Cardiac fibroblast (primary cell): ENCODE measurements at regions not wholly inside any gene's neighbourhood (a gene's known extent, or its start where the extent isn't known, plus 50 kb on each side); places are given as distances from the start of the nearest gene placed in this dataset.

Experiments used
- DNase-seq, 2 donors: peaks; one replicate each; pipeline versions ENCODE4 v3.0.0 to v3.0.0-alpha.2; 2010; ENCODE audit warnings: low read depth in 2 of 2
- H3K4me3 ChIP-seq, 2 donors: replicated peaks in 1 of 2; 1 replicate in 1 of 2; 2 replicates in 1 of 2; pipeline ENCODE4 v1.5.1; 2011; ENCODE audit warnings: low read depth in 2 of 2, low read length in 2 of 2, mild to moderate bottlenecking in 2 of 2, moderate library complexity in 1 of 2
- TF ChIP-seq, protein P1 (sequence below): IDR thresholded peaks from one replicate; pipeline ENCODE4 v1.5.1; 2011; ENCODE audit warnings: low read depth, mild to moderate bottlenecking, low read length, inconsistent platforms

DNA sequence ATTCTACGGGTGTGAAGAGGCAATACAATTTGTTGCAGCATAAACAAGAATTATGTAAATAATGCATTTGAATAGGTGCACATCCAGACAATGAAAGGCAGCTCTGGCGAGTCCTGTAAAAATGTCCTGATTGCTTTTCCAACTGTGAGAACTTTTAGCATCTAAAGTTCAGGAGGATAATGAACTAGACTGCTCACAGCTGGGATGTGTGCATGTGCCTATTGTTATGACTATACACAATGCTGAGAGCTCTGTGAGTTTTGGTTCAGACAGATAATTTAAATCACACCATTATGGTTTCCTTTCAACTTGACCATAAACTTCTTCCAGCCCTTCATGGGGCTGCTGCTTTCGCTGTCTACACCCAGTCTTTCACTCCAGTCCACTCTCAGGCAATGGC, 99.9 kb downstream of the PLK2 start:
- TF ChIP-seq, protein P1, sequence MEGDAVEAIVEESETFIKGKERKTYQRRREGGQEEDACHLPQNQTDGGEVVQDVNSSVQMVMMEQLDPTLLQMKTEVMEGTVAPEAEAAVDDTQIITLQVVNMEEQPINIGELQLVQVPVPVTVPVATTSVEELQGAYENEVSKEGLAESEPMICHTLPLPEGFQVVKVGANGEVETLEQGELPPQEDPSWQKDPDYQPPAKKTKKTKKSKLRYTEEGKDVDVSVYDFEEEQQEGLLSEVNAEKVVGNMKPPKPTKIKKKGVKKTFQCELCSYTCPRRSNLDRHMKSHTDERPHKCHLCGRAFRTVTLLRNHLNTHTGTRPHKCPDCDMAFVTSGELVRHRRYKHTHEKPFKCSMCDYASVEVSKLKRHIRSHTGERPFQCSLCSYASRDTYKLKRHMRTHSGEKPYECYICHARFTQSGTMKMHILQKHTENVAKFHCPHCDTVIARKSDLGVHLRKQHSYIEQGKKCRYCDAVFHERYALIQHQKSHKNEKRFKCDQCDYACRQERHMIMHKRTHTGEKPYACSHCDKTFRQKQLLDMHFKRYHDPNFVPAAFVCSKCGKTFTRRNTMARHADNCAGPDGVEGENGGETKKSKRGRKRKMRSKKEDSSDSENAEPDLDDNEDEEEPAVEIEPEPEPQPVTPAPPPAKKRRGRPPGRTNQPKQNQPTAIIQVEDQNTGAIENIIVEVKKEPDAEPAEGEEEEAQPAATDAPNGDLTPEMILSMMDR: no peak
- no peak for DNase-seq
- no peak overlapping the region for H3K4me3 ChIP-seq

DNA sequence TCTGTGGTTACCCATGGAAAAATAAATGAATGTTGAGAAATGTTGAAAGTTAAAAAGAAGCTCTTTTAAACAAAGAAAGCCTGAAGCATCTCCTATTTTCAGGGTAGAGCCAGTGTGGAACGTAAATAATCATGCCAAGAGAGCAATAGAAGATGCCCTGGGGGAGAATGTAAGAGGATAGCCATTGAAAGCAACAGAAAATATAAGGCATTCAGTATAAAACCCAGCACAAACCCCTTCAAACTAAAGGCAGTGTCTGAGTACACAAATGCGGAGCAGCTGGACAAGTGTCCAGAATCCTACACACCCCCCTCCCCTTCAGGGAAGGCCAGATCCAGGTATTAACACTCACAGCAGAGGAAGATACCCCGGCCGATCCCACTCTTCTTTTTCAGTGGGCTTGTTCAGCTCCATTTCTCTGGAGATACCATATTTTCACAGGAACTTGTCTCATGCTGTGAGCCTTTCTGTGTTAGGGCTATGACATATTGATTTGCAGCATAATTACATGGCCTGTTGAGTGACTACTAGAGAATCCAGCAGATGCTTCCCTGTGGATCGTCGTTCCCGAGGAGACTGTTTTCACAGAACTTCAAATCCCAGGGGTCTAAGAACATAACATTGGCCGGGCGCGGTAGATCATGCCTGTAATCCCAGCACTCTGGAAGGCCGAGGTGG, 101.2 kb downstream of the PLK2 start:
- no peak for DNase-seq
- TF ChIP-seq, protein P1: no peak
- H3K4me3 ChIP-seq: no peak overlapping the region

DNA sequence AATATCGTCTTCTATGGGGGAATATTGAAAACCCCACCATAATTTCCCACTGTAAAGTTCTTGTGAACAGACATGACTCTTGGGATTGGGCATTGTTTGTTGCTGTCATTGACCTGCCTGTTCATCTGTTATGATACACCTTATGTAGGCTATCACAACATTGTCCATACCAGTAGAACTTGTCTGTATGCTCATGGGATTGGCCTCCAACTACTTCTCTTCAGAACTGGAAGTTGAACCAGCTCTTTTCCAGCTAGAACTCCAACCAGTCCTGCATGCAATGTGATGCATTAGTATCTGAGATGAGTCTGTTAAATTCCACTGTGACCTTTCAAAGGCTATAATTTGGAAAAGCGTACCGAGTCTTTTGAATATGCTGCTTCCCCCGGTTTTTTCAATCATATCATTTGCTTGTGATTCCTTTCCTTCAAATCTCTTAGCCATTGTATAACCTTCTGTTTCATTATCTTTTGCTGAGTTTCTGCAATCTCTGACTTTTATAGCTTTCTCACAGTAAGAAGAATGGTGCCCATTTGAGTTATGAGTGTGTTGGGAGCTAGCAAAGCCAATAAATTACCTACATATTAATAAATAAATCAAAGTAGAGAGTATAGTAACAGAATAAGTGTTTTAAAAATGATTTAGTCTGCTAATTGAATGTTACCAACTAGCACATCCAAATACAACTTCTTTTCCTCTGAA, 101.9 kb downstream of the PLK2 start:
- DNase-seq: no peak
- TF ChIP-seq, protein P1: no peak
- no peak overlapping the region for H3K4me3 ChIP-seq

DNA sequence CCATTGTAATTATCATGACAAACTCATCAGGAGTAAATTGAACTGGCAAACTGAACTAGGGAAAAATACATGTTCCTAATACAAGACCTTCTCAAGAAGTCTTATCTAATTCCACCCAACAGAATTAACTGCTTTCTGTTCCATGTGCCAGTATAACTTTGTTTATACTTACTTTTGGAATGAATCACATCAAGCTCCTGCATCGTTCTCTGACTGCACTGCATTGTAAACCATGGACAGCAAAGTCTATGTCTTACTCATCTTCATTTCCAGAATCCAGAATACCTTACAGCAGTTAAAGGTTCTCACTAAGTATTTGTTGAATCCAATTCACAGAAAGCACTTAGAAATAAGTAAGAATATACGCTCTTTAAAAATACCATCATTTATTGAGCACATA, 102.8 kb downstream of the PLK2 start:
- TF ChIP-seq, protein P1: no peak
- H3K4me3 ChIP-seq: no peak overlapping the region
- DNase-seq: no peak

DNA sequence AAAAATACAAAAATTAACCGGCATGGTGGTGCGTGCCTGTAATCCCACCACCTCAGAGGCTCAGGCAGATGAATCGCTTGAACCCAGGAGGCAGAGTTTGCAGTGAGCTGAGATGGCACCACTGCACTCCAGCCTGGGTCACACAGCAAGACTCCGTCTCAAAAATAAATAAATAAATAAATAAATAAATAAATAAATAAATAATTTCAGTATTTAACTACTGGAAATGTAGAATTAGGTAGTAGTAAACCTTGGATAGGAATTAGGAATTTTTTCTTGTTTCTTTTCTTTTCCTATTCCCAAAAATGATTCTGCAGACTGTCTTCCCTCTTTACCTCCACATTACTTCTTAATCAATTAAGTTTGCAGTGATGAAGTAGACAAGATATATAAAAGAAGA, 103.2 kb downstream of the PLK2 start:
- no peak overlapping the region for H3K4me3 ChIP-seq
- TF ChIP-seq, protein P1: no peak
- DNase-seq: no peak

DNA sequence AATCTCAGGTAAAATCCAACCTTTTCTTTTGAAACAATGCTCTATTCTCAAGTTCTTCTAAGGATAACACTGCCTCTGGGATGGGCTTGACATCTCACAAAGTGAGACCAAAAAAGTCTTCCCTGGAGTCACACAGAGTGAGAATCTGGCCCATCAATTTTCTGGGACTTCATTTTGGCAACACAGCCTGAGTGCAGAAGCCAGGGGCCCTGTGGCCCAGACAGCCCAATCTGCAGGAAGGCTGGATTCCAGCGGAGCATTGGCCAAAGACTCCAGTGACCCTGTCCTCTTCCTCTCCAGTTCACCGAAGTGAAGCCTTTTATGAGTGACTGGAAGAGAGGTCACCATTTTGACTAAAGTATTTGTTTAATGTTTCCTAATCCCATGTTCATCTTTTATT, 105.1 kb downstream of the PLK2 start:
- no peak for DNase-seq
- H3K4me3 ChIP-seq: no peak overlapping the region
- TF ChIP-seq, protein P1: no peak

DNA sequence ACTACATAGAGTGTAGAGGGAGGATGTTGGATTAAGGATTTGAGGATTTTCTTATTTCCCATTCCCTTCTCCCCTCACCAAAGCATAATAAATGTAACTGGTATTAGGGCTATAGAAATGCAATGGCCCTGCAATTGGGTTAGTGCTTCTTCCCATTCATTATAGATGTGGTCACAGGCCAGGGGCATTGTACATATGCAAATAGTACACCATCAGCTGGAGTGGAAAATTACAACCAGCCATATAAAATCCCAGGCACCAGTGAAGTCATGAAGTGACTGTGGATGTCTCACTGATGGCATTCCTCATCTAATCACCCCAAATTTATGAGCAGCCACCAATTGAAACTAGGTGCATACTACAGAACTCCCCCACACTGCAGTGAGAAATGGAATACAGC, 105.9 kb downstream of the PLK2 start:
- TF ChIP-seq, protein P1: no peak
- no peak overlapping the region for H3K4me3 ChIP-seq
- no peak for DNase-seq
